GM23248 (cell line): ENCODE measurements at regions not wholly inside any gene's neighbourhood (a gene's known extent, or its start where the extent isn't known, plus 50 kb on each side); places are given as distances from the start of the nearest gene placed in this dataset.

Source experiments
- EZH2 ChIP-seq: fragments of 200-600 bp; sonication (generic); IDR thresholded peaks from 2 replicates; pipeline ENCODE4 v1.6.1; 2018; ENCODE audit warnings: antibody characterized with exemption, mild to moderate bottlenecking; ENCODE audit not compliant: insufficient read depth, poor library complexity, severe bottlenecking
- EZH2phosphoT487 ChIP-seq: fragments of 200-600 bp; sonication (generic); IDR thresholded peaks from 2 replicates; pipeline ENCODE4 v1.6.1; 2018; ENCODE audit warnings: antibody characterized with exemption, moderate library complexity, mild to moderate bottlenecking, low read depth; ENCODE audit not compliant: insufficient read depth

DNA sequence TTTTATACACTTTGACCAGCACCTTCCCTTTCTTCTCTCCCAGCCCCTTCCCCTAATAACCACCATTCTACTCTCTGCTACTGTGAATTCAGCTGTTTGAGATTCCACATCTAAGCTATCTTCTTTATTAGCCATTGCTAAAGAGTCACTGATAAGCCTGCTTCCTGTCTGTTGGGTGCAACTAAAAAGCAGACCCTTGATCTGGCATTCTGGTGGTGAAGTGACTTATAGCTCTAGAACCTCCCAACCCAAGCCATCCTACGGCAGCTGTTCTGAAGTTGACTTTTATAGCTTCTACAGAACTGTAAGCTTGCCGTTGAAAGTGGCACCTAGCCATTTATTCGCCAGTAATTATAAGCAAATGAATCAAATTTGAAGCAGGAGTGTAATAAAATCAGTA lies 105.6 kb downstream of the AHR start:
- no peak for TF ChIP-seq EZH2phosphoT487
- TF ChIP-seq EZH2 = no peak
